HUDEP-2 (cell line): ENCODE measurements at regions not wholly inside any gene's neighbourhood (a gene's known extent, or its start where the extent isn't known, plus 50 kb on each side); places are given as distances from the start of the nearest gene placed in this dataset.

Source experiments
- DNase-seq, 76 experiments: peaks; one replicate each; lab custom pipeline; 2025; ENCODE audit not compliant: unreplicated experiment in 76 of 76; lab: John Stamatoyannopoulos, UW

DNA sequence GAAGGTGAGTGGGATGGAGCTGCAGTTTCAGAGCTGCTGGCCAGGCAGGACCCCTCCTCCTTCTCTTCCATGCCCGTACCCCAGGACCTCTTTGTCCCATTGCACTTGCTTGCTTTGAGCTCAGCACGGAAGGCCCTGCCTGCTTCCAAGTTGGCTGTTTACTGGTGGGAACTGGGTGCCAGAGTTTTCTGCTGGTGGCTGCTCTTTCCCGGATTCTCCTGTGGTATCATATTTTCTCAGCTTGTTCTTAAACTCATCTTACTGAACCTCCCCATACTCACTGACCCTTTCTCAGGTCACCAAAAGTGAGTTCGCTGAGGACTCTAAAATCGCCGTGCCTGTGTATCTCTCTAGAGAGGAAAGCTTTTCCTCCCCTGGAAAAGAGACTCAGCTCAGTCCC is 297.7 kb upstream of the TNP1 start:
- no peak for DNase-seq

DNA sequence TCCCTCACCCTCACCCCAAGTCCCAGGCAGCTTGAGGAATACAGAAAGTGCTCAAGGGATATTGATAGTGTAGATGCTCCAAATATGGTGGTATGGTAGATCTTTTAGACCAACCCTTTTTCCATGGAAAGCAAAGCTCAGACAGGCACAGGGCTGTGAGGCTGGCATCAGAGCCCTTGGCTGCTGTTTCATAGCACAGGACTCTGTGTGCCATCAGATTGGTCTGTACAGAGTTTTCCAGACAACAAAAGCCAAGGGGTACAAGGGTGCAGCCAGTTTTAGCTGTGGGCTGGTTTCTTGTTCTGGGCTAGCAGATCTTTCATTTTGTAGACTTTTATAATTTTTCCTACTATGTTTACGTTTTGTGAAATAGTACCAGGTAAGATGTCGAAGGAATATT is 296.9 kb upstream of the TNP1 start:
- no peak for DNase-seq

DNA sequence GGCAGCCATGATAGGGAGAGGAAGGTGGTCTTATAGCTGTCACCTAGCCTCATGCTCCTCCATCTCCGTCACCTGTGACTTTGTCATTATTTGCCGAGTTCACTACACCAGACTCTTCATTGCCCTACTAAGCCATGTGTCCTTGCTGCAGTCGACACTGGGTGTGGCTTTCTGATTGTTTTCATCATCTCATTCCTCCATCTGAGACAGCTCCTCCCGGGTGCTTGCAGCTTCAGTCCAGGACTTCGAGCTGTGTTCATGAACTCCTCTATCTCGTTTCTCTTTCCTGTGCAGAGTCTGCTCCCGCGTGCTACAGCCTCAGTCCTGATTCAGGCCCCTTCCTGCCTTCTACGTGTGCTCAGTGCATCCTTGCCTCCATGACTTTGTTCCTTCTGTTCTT is 295.1 kb upstream of the TNP1 start:
- no peak for DNase-seq

DNA sequence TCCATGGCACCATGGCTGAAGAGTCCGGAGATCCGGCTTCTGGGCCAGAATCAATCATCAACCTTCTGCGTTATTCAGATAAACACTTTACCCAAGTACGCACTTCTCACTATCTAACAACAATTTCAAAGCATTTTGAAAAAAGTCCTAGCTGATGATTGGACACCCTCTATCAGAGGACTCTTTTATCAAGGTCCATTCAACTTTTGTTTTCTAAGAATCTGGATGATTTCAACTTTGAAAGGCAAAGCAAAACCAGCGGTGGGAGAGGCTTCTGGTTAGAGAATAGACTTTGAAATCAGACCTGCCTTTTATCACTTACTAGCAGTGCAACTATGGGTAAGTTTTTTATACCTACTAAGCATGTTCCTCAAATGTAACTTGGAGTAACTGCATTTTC is 293.6 kb upstream of the TNP1 start:
- DNase-seq: no peak

DNA sequence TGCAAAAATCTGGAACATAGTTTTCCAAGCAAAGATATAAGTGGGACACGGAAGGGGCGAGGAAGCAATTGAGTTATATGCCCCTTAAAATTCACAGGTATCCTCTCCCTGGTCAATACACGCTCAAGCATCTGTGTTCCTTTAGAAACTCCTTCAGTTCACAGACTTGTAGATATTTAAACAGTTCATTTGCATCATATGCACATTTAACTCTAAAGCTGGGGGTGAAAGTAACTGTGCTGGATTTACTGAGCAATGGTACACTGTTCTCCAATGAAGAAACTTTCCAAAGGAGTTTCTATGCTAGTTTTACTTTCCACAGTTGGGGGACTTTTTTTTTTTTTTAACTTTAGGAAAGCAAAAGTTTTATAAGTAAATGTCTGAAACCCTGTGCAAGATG is 293.0 kb upstream of the TNP1 start:
- no peak for DNase-seq

DNA sequence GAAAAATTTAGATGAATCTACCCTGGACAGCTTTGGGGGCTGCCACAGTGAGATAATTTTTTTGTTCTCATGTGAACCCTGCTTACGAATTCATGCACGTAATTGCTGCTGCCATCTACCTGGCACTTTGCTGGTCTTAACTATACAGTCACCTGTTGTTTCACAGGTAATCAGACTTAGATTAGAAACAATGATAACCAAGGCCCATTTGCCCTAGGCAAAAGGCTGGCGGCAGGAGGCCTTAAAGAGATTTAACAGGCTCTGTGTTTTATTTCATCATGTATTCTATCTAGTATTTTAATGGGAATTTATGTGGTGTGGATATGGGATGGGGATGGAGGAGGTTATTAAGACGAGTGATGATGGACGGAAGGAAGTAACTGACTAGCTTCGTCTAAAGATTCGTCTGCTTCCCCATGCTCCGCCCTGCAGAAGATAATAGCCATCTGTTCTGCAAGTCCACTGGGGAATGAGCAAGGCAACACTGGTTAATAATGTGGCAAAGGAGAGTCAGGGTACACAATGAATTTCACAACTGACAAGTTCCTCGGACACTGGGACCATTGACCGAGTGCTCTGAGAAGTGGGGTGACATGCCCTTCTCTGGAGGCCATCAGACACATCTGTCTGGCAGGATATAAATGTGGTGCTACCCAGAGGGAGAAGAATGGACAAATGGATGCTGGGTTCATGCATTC is 291.8 kb upstream of the TNP1 start:
- no peak for DNase-seq

DNA sequence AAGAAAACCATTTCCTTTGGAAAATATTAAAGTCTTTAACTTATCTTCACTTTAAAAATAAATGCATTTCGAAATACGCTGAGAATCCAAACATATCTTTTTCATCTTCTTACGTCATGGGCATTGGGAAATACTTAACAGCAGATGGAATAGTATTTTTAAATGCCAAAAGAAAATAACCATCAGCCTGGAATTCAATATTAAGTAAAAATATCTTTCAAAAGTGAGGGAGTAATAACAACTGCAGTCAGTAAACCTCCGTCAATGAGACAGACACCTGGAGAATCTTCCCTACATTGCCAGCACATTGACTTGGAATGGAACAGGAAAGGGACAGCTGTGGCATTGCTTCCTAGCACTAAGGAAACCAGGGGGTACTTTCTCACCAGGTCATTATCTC is 290.4 kb upstream of the TNP1 start:
- DNase-seq: no peak

DNA sequence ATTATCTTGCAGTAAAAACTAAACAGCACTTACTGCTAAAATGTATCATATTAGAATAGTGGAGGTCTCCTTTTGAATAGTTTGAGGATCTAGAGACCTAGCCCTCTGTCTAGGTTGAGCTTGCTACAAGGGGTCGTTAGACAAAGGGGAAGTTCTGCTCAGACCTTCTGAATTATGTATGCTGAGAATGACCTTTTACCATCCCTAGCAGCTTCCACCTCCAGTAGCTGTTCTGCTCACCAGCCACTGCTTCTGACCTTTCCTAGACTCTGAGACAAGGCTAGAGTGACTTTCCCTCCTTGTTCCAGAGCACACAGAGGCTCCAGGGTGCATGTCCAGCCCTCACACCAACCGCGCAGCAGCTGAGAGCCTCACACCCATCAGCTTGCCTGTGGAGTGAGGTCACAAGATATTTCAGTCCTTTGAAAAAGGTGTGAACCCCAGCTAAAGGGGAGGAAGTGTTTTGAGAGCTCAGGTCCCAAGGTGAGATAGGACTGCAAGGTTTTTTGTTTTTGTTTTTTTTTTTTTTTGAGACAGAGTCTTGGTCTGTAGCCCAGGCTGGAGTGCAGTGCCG is 289.3 kb upstream of the TNP1 start:
- no peak for DNase-seq

DNA sequence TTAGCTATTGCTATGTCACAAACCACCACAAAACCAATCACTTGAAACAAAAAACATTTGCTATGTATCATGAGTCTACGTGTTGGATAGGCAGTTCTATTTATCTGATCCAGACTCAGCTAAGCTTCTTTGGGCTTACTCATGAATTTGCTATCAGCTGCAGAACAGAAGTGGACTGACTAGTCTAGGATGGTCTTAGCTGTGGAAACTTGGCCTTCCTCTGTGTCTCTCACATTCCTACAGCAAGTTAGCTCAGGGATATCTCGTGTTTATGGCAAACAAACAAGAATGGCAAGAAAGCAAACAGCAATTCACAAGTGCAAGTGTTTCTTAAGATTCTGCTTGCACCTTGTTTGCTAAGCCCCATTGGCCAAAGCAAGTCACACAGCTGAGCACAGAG is 288.0 kb upstream of the TNP1 start:
- DNase-seq: peak in 4 of 76 experiments; percentile 2 to 9 (median 4)

DNA sequence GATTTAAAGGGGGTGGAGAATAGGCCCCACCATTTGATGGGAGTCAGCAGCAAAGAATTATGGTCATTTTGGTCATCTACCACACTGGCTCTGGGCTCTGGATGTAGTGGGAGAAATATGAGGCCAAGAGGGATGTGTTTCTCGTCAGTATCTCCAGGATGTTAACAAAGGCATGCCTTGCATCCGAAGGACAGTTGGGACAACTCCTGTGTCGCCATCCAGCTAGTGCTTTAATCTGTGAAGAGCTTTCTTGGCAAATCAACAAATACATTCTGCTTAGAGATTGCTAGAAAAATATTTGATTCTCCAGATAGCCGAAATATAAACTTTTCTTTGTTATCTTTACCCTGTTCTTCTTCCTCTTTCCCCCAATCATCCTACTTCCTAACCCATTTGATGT is 287.1 kb upstream of the TNP1 start:
- DNase-seq: no peak

DNA sequence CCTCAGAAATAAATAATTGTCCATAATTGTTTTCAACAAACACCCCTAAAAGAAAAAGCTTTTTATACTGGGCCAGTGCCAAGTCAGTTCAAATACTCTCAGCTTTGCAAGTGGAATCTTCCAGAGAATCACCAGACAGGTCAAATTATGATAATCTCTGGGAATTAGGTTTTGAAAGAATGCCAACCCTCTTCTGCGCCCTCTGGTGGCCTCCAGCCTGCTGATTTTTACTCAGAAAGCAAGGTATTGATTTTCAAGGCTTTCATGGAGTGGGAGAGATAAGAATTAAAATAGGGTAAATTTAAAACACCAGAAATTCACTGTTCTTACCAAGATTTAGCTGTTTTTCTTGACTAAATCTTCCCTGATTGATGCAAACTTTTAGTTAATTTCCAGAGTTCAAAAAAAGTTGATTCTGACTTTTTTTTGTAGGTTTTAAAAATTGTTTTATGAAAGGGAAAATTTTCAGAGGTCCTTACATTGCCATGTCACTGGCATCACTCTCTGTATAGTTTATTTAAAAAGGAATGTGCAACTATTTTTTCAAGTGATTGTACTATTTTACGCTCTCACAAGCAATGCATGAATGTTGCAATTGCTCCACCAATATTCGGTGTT is 282.9 kb upstream of the TNP1 start:
- DNase-seq: peak in 33 of 76 experiments; percentile 1 to 48 (median 14)

DNA sequence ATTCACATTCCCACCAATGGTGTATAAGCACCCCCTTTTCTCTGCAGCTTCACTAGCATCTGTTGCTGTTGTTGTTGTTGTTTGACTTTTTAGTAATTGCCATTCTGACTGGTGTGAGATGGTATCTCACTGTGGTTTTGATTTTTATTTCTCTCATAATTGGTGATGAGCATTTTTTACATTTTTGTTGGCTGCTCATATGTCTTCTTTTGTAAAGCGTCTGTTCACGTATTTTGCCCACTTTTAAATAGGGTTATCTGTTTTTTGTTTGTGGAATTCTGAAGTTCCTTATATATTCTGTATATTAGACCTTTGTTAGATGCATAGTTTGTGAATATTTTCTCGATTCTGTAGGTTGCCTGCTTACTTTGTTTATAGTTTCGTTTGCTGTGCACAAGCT is 278.4 kb upstream of the TNP1 start:
- no peak for DNase-seq

DNA sequence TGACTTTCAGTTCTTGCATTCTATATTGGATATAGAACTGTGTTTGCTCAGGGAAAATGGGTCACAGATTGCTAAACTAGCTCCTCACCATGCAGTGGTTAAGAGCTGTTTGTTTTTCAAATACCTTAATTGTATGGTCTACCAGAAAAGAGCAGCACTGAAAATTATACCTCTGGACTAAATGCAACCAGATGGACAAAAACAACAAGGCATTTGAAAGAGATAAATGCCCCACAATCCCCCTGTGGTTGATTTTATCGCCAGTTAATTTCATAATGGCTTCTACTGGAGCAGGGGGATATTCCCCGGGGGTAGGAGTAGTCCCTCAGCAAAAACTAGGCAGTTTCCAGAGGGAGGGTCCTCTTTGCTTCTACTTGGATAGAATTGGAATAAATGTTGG is 267.9 kb upstream of the TNP1 start:
- no peak for DNase-seq

DNA sequence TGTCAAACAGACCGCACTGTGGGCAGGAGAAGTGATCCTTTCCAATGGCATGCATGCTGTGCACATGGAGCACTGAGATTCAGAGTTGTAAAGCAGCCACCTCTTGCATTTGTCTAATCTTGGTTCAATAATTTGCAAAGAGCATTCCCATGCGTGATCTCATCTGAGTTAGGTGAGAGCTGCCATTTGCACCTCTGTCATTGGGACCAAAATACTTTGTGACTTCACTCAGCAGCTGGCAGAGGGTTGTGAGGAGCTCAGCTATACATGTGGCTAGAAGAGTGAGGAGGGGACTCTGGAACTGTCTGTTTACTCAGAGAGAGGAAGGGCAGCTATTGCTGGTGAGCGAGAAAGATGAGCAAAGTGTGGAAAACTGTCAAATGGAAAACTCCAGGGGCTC is 265.1 kb upstream of the TNP1 start:
- DNase-seq: no peak

DNA sequence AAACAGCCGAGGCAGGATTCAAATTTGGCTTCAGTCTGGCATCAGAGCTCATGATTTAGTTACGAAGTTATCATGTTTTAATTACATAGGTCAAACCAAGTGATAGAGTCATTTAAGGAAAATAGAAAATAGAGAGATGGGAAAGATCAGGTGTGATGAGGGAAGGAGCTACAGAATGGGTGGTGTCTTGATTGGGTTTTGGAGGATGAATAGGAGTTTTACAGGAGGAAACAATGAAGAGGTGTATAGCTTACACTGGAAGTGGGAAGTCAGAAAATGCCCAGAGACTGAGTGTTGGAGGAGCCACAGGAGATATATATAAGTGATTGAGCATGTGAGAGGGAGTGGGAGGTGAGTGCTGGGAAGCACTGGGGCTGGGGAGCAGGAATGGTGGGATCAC is 264.2 kb upstream of the TNP1 start:
- no peak for DNase-seq

DNA sequence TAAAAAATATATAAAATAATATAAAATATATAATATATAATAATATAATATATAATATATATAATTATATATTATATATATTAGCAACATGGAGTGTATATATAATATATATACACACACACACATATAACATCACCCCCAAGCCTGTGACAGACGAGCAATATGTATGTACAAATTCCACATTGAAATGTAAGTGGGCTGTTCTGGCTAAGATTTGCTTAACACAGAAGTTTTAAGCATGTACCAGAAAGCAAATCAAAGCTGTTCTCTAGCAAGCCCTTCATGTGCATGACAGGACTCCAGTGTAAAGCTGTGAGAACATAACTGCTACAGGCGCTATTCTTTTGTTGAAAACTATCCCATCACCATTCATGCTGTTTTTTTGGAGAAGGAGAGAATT is 261.7 kb upstream of the TNP1 start:
- DNase-seq: no peak

DNA sequence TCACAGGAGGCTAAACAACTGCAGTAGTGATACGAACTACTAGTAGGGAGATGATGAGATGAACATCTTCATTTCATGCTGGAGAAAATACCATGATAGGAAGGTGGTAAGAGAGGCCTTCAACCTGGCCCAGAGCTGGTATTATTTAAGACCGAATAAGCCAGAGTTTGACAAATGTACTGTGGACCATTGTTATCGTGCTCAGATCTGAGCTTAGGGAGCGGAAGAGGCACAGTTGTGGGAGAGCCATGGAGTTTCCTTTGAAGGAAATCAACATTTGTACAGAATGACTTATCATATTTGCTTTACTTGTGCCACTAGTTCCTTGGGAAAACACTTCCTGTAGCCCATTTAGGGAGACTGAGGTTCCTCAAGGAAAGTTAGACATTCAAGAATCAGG is 260.6 kb upstream of the TNP1 start:
- no peak for DNase-seq

DNA sequence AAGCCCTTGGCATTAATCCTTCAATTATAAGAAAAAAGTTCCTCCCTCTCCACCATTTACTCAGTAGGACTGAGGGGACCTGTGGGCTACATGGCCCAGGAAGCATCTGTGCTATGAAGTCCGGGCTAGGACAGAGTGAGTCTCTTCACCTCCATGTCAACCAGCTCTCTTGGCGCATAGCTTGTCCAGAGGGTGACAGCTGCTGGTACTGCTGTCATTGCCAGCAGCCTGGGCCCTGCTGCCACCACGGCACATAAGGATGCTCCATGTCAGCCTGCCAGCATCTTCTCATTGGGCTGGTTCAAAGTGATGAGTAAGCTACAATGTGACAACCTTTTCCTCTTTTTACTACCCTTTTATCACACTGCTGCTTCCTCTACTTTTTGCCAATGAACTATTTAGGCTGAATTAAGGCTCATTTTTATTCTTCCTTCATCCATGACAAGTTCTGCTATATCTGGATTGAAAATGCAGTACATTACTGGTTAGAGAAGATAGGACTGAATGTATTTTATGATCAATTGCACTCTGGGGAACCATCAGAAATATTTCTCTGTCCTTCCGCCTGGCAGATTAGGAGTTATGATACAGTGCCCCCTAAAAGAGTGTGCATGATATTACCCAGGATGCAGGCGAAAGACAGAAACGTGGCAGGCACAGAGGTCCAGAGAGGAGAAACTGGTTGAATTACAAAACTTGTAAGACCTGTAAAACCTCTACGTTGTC is 258.9 kb upstream of the TNP1 start:
- no peak for DNase-seq

DNA sequence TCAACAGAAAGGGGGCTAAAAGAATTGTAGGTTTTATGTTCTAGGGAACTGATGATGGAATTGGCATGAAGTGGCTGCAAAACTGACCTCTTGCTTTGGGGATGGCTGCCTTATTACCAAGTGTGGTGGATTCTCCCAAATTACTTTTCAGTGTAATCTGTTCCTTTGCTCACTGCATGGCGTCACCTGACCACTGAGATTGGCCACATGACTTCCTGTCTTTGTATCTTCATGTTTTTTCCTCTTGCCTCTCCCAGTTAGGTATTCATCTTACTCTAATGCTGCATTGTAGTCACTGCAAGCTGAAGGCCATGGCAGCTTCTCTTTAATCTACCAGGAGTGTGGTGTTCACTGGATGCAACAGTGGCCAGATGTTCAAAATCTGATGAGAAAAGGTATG is 257.7 kb upstream of the TNP1 start:
- no peak for DNase-seq

DNA sequence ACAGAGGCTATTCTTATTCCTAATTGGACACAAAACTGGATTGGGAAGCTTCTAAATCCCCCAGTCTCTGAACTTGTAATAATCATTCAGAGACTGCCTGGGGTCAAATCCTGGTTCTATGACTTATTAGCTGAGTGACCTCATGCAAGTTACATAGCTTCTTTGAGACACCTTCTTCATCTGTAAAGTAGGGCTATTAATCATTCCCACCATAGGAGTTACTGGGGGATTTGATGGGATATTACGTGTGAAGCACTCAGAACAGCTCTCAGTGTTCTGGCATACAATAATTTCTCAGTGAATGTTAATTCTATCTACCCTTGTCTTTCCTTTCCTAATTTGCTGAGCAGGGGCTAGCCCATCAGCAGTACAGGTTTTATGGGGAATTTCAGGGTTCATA is 256.7 kb upstream of the TNP1 start:
- DNase-seq: no peak

DNA sequence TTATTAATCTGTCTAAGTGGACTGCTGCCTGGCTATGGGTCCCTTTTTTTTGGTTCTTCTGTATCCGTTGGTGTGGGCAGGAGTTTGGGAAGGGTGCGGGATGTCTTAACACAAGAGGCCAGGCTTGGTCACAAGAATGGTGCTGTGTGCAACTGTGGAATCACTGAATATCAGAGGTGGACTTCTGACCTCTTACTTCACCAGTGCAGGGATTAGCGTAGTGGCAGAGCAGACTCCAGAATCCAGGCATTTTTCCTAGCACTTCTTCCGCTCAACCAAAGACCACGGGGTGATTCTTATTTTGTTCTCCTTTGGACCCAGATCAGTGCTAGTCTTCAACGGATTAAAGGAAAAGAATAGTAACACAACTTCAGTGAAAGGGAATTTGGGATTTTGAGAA is 254.3 kb upstream of the TNP1 start:
- DNase-seq: no peak

DNA sequence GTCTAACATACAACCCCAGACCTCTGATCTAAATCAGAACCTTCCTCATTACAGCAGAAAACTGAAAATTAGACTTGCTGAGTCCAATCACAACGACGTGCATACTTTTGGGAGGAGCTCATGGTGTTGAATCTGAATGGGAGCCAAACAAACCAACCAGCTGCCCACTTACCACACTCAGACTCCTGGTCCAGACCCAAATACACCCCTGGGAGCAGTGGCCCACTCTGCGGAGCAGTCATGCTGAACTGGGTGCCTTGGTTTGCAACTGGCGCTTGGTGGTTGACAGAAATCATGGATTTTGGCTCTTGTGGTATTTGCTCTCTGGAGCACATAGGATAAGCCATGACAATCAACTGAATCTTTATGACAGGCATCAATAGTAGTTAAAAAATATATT is 253.6 kb upstream of the TNP1 start:
- DNase-seq: no peak
